Smooth muscle cell (in vitro differentiated cells): ENCODE measurements at regions not wholly inside any gene's neighbourhood (a gene's known extent, or its start where the extent isn't known, plus 50 kb on each side); places are given as distances from the start of the nearest gene placed in this dataset.
A peak's percentile ranks its signal among the peaks of the same experiment; 100 is the strongest.

Experiments used
- DNase-seq: peaks from one replicate; lab custom pipeline; 2025; ENCODE audit not compliant: unreplicated experiment; lab: John Stamatoyannopoulos, UW
- H2AFZ ChIP-seq: fragments of 200-600 bp; sonication (generic); 2 replicates; pipeline ENCODE4 v1.6.0; 2016; ENCODE audit warnings: antibody characterized with exemption, low read depth, mild to moderate bottlenecking
- H3F3A ChIP-seq: fragments of 200-600 bp; sonication (generic); 2 replicates; pipeline ENCODE4 v1.6.0; 2017; ENCODE audit warnings: antibody characterized with exemption, low read depth
- H3K27ac ChIP-seq: fragments of 200-600 bp; sonication (generic); 2 replicates; pipeline ENCODE4 v1.5.1; 2016; ENCODE audit warnings: low read depth, mild to moderate bottlenecking
- H3K27me3 ChIP-seq: fragments of 200-600 bp; sonication (generic); 2 replicates; pipeline ENCODE4 v1.6.1; 2016; ENCODE audit warnings: low read depth, mild to moderate bottlenecking
- H3K36me3 ChIP-seq: fragments of 200-600 bp; sonication (generic); 2 replicates; pipeline ENCODE4 v1.5.1; 2016; ENCODE audit warnings: low read depth
- H3K4me1 ChIP-seq: fragments of 200-600 bp; sonication (generic); 2 replicates; pipeline ENCODE4 v1.5.1; 2016; ENCODE audit warnings: low read depth
- H3K4me2 ChIP-seq: fragments of 200-600 bp; sonication (generic); 2 replicates; pipeline ENCODE4 v1.6.0; 2016; ENCODE audit warnings: mild to moderate bottlenecking
- H3K4me3 ChIP-seq: fragments of 200-600 bp; sonication (generic); 2 replicates; pipeline ENCODE4 v1.5.1; 2016; ENCODE audit warnings: mild to moderate bottlenecking
- H3K79me2 ChIP-seq: fragments of 200-600 bp; sonication (generic); 2 replicates; pipeline ENCODE4 v1.6.0; 2016; ENCODE audit warnings: low read depth, mild to moderate bottlenecking
- H3K9ac ChIP-seq: fragments of 200-600 bp; sonication (generic); 2 replicates; pipeline ENCODE4 v1.6.0; 2016; ENCODE audit warnings: low read depth
- H3K9me3 ChIP-seq: fragments of 200-600 bp; sonication (generic); replicated peaks from 2 replicates; pipeline ENCODE4 v1.5.1; 2016; ENCODE audit warnings: low read depth
- H4K20me1 ChIP-seq: fragments of 200-600 bp; sonication (generic); 2 replicates; pipeline ENCODE4 v1.6.0; 2016; ENCODE audit warnings: low read depth
- CTCF ChIP-seq: fragments of 200-600 bp; sonication (generic); IDR thresholded peaks from 2 replicates; pipeline ENCODE4 v1.5.1; 2017; ENCODE audit warnings: borderline replicate concordance, mild to moderate bottlenecking, antibody characterized with exemption; ENCODE audit not compliant: insufficient read depth, poor library complexity, severe bottlenecking
- WGBS: methylation state at CpG from one replicate; pipeline ENCODE4 v1.1.7; 2016; ENCODE audit warnings: low lambda C conversion rate; 5-methylcytosine and 5-hydroxymethylcytosine counted together

- TF ChIP-seq CTCF: no peak
- H3K9me3 ChIP-seq: no peaks in the 10 kb centered on the region
- H3K36me3 ChIP-seq: no peaks in the 10 kb centered on the region
- peaks cover 12% of the 10 kb centered on the region for H3K4me1 ChIP-seq
- 3% methylated on average over 7 of the region's 7 CpGs for WGBS
- H3K27ac ChIP-seq: peak overlapping the region; percentile 58
- H3K4me2 ChIP-seq: peak overlapping the region; percentile 67
- H3K79me2 ChIP-seq: no peaks in the 10 kb centered on the region
- peak overlapping the region; percentile 43 for H2AFZ ChIP-seq
- H4K20me1 ChIP-seq: no peaks in the 10 kb centered on the region
- H3K4me3 ChIP-seq: peak overlapping the region; percentile 32
- no peak overlapping the region for H3K9ac ChIP-seq
- H3K27me3 ChIP-seq: no peaks in the 10 kb centered on the region
- peaks cover 24% of the 10 kb centered on the region for H3F3A ChIP-seq
- DNase-seq: no peak
These were observed 111.7 kb upstream of the LYZL1 start for GRCh38 chr10:29176845-29177832.

GRCh38 chr10:29181936-29182335 is 106.9 kb upstream of the LYZL1 start:
- peak overlapping the region; percentile 79 for H3K4me2 ChIP-seq

GRCh38 chr10:29183301-29183945 is 105.4 kb upstream of the LYZL1 start:
- Histone ChIP-seq H3K9ac (no peak overlapping the region), H3K9me3 (no peaks in the 10 kb centered on the region), H3F3A (peaks cover 21% of the 10 kb centered on the region), H3K4me1 (peaks cover 2% of the 10 kb centered on the region), H3K4me2 (no peak overlapping the region), H3K79me2 (no peaks in the 10 kb centered on the region), H3K27ac (peak overlapping the region; percentile 92), H3K36me3 (no peaks in the 10 kb centered on the region), H3K4me3 (no peak overlapping the region), H4K20me1 (no peaks in the 10 kb centered on the region), H3K27me3 (no peaks in the 10 kb centered on the region), H2AFZ (no peak overlapping the region)
- no peak for TF ChIP-seq CTCF
- no peak for DNase-seq
- WGBS: 84% methylated on average over 6 of the region's 6 CpGs

More at GRCh38 chr10:29181936-29182335, 106.9 kb upstream of the LYZL1 start:
- Histone ChIP-seq H3K36me3 (no peaks in the 10 kb centered on the region), H3K9me3 (no peaks in the 10 kb centered on the region), H3F3A (peaks cover 29% of the 10 kb centered on the region), H3K79me2 (no peaks in the 10 kb centered on the region), H3K27ac (peak overlapping the region; percentile 92), H3K9ac (peak overlapping the region; percentile 83), H3K4me1 (peaks cover 12% of the 10 kb centered on the region), H3K4me3 (peak overlapping the region; percentile 5), H3K27me3 (no peaks in the 10 kb centered on the region), H2AFZ (peak overlapping the region; percentile 40), H4K20me1 (no peaks in the 10 kb centered on the region)
- no peak for DNase-seq
- 20% methylated on average over 6 of the region's 6 CpGs for WGBS
- TF ChIP-seq CTCF: no peak
